Endothelial cell of umbilical vein (primary cell): ENCODE measurements at regions not wholly inside any gene's neighbourhood (a gene's known extent, or its start where the extent isn't known, plus 50 kb on each side); places are given as distances from the start of the nearest gene placed in this dataset.

Experiments
- BruUV-seq: library from RNA; stranded (reverse); fragments of 400-500 nt; replicated peaks from 2 replicates; lab custom pipeline; 2021; lab: Mats Ljungman, UMichigan
- CTCF ChIA-PET: fragments of 300-600, 350-600 bp; sonication (Branson Sonifier 250); formaldehyde crosslinking; loops from one replicate; lab custom pipeline; 2021; ENCODE audit warnings: antibody characterized with exemption, inconsistent platforms; lab: Charles Lee
- POLR2A ChIA-PET: fragments of 300-600, 350-600 bp; sonication (Branson Sonifier 250); formaldehyde crosslinking; loops from one replicate; lab custom pipeline; 2021; ENCODE audit warnings: antibody characterized with exemption, inconsistent platforms; lab: Charles Lee
- DNase-seq: peaks from one replicate; pipeline ENCODE4 v3.0.0-alpha.2; 2011; ENCODE audit warnings: low read depth, low spot score
- FAIRE-seq: peaks from 2 replicates; lab custom pipeline; 2011; peaks lifted over from hg19 to GRCh38; lab: Jason Lieb, UNC
- H2AFZ ChIP-seq: 2 replicates; pipeline ENCODE4 v1.6.0; 2012; ENCODE audit warnings: low read depth, low read length, control low read depth, inconsistent platforms
- H3K27ac ChIP-seq: 2 replicates; pipeline ENCODE4 v1.5.1; 2011; ENCODE audit warnings: low read depth, mild to moderate bottlenecking, control low read depth, low read length, moderate library complexity; ENCODE audit not compliant: insufficient read depth
- H3K27me3 ChIP-seq, 2 experiments: 2 replicates each; pipeline versions ENCODE4 v1.6.0 to v1.6.1; 2011; ENCODE audit warnings: low read length in 2 of 2, mixed read lengths in 1 of 2; ENCODE audit not compliant: control insufficient read depth in 2 of 2, insufficient read depth in 2 of 2
- H3K36me3 ChIP-seq, 2 experiments: 2 replicates in 1 of 2; 3 replicates in 1 of 2; pipeline ENCODE4 v1.5.1; 2011; ENCODE audit warnings: low read length in 2 of 2, mild to moderate bottlenecking in 1 of 2, moderate library complexity in 1 of 2; ENCODE audit not compliant: control insufficient read depth in 2 of 2, insufficient read depth in 2 of 2; ENCODE audit errors: extremely low read depth in 1 of 2
- H3K4me1 ChIP-seq: 3 replicates; pipeline ENCODE4 v1.5.1; 2011; ENCODE audit warnings: mild to moderate bottlenecking, low read length; ENCODE audit not compliant: control insufficient read depth, insufficient read depth; ENCODE audit errors: extremely low read depth
- H3K4me2 ChIP-seq: 2 replicates; pipeline ENCODE4 v1.6.1; 2011; ENCODE audit warnings: low read length, control low read depth, mixed read lengths; ENCODE audit not compliant: insufficient read depth
- H3K4me3 ChIP-seq, 3 experiments: fragments of 200-600 bp in 1 of 3; sonication (generic), shearing (Covaris generic) in 1 of 3; replicated peaks in 1 of 3; 2 replicates each; pipeline ENCODE4 v1.5.1; 2011 to 2016; ENCODE audit warnings: control low read depth in 3 of 3, low read length in 3 of 3, mild to moderate bottlenecking in 2 of 3, inconsistent platforms in 1 of 3, low read depth in 1 of 3, moderate library complexity in 1 of 3; ENCODE audit not compliant: insufficient read depth in 1 of 3
- H3K79me2 ChIP-seq: 2 replicates; pipeline ENCODE4 v1.6.0; 2012; ENCODE audit warnings: low read length, inconsistent platforms; ENCODE audit not compliant: control insufficient read depth, insufficient read depth
- H3K9ac ChIP-seq: replicated peaks from 2 replicates; pipeline ENCODE3; 2011; ENCODE audit warnings: low read length, control low read depth; ENCODE audit not compliant: insufficient read depth; ENCODE audit errors: extremely low read depth
- H3K9me1 ChIP-seq: replicated peaks from 3 replicates; pipeline ENCODE4 v1.6.0; 2011; ENCODE audit warnings: mild to moderate bottlenecking, low read length; ENCODE audit not compliant: control insufficient read depth, insufficient read depth; ENCODE audit errors: extremely low read depth
- H3K9me3 ChIP-seq: replicated peaks from 2 replicates; pipeline ENCODE4 v1.5.1; 2012; ENCODE audit warnings: low read length, inconsistent platforms; ENCODE audit not compliant: control insufficient read depth, insufficient read depth
- H4K20me1 ChIP-seq: replicated peaks from 2 replicates; pipeline ENCODE3; 2011; ENCODE audit warnings: mild to moderate bottlenecking, low read length; ENCODE audit not compliant: control insufficient read depth, insufficient read depth; ENCODE audit errors: extremely low read depth
- CTCF ChIP-seq, 2 donors: IDR thresholded peaks; 1 replicate in 1 of 2; 2 replicates in 1 of 2; pipeline ENCODE4 v1.5.1; 2011; ENCODE audit warnings: low read length in 2 of 2, mild to moderate bottlenecking in 2 of 2, moderate library complexity in 2 of 2, control low read depth in 1 of 2, inconsistent platforms in 1 of 2, low read depth in 1 of 2; ENCODE audit not compliant: insufficient read depth in 1 of 2; ENCODE audit errors: extremely low read depth in 1 of 2
- EZH2 ChIP-seq: IDR thresholded peaks from 2 replicates; pipeline ENCODE4 v1.6.1; 2012; ENCODE audit warnings: borderline replicate concordance, low read depth, mild to moderate bottlenecking, moderate library complexity, low read length, inconsistent platforms; ENCODE audit not compliant: severe bottlenecking
- FOS ChIP-seq: IDR thresholded peaks from 2 replicates; pipeline ENCODE4 v1.6.1; 2011; ENCODE audit warnings: mild to moderate bottlenecking, low read length, moderate library complexity, borderline replicate concordance; ENCODE audit not compliant: insufficient read depth
- GATA2 ChIP-seq: IDR thresholded peaks from 2 replicates; pipeline ENCODE4 v1.7.0; 2011; ENCODE audit warnings: low read depth, mild to moderate bottlenecking, moderate library complexity, mixed read lengths, low read length; ENCODE audit not compliant: insufficient read length, insufficient read depth
- JUN ChIP-seq: IDR thresholded peaks from 2 replicates; pipeline ENCODE4 v1.6.1; 2011; ENCODE audit warnings: borderline replicate concordance, low read depth; ENCODE audit not compliant: insufficient read length, insufficient read depth
- MAX ChIP-seq: IDR thresholded peaks from 2 replicates; pipeline ENCODE4 v1.6.1; 2011; ENCODE audit not compliant: insufficient read depth, insufficient read length
- MYC ChIP-seq: IDR thresholded peaks from one replicate; pipeline ENCODE4 v1.6.1; 2011; ENCODE audit warnings: mild to moderate bottlenecking, low read depth, low read length
- POLR2A ChIP-seq: IDR thresholded peaks from 2 replicates; pipeline ENCODE4 v1.6.1; 2012; ENCODE audit warnings: low read depth, mild to moderate bottlenecking, control low read depth, low read length
- POLR2AphosphoS5 ChIP-seq: IDR thresholded peaks from 2 replicates; pipeline ENCODE4 v1.6.1; 2012; ENCODE audit warnings: low read depth, mild to moderate bottlenecking, control low read depth, low read length, moderate library complexity; ENCODE audit not compliant: insufficient read depth
- dilution Hi-C: fragments of 300-500 bp; cut with MboI; formaldehyde crosslinking; loops from one replicate; pipeline ENCODE4 v1.15.0; 2019; ENCODE audit warnings: low sequenced_read_pairs; ENCODE audit not compliant: extremely low pct_ligation_motif_present
- intact Hi-C: fragments of 100-400 bp; cut with micrococcal nuclease; formaldehyde crosslinking; loops from one replicate; pipeline ENCODE4 v1.10.0; 2022

GRCh38 chrX:104427693-104428092, 138.3 kb upstream of the IL1RAPL2 start:
- no peaks in the 10 kb centered on the region for H4K20me1 ChIP-seq
- H2AFZ ChIP-seq = no peak overlapping the region
- DNase-seq = no peak
- no peaks in the 10 kb centered on the region for H3K27me3 ChIP-seq
- dilution Hi-C loops = no loop called here
- no peak overlapping the region for H3K9ac ChIP-seq
- ChIA-PET CTCF (no interaction called here), POLR2A (no interaction called here)
- H3K36me3 ChIP-seq = no peaks in the 10 kb centered on the region
- H3K9me1 ChIP-seq = no peaks in the 10 kb centered on the region
- TF ChIP-seq MAX = no peak
- TF ChIP-seq CTCF (IDR thresholded peaks at IDR 0.05; ENCODE audit: extremely low read depth in 1 of 2, insufficient read depth in 1 of 2, low read depth in 1 of 2, low read length in 2 of 2) = no peak
- TF ChIP-seq GATA2 = no peak
- TF ChIP-seq POLR2A = no peak
- TF ChIP-seq EZH2 = no peak
- no peak for TF ChIP-seq POLR2AphosphoS5
- no peak for TF ChIP-seq MYC
- no peak for TF ChIP-seq JUN
- no peak for TF ChIP-seq FOS
- H3K4me1 ChIP-seq = no peaks in the 10 kb centered on the region
- H3K4me2 ChIP-seq = no peak overlapping the region
- H3K4me3 ChIP-seq = no peak overlapping the region
- H3K9me3 ChIP-seq = no peaks in the 10 kb centered on the region
- intact Hi-C loops = no loop called here
- H3K79me2 ChIP-seq = no peaks in the 10 kb centered on the region
- FAIRE-seq = no peak
- BruUV-seq = no TSS peak
- no peak overlapping the region for H3K27ac ChIP-seq
